ENCODE measurements at regions not wholly inside any gene's neighbourhood (a gene's known extent, or its start where the extent isn't known, plus 50 kb on each side); places are given as distances from the start of the nearest gene placed in this dataset.

GRCh38 chr18:39969803-39970494 lies 1985.1 kb upstream of the PIK3C3 start:
- Mint-ChIP-seq H3K4me1 (ENCODE audit: low read depth) (no peaks in the 10 kb centered on the region), H3K36me3 (ENCODE audit: low read depth) (no peaks in the 10 kb centered on the region), H3K4me3 (no peak overlapping the region), H3K27ac (no peak overlapping the region), H3K9me3 (no peaks in the 10 kb centered on the region), H3K27me3 (no peaks in the 10 kb centered on the region)
- intact Hi-C loops (cut with micrococcal nuclease), result no loop called here

- Mint-ChIP-seq H3K4me1 (ENCODE audit: low read depth) (no peaks in the 10 kb centered on the region), H3K4me3 (no peak overlapping the region), H3K9me3 (no peaks in the 10 kb centered on the region), H3K27ac (no peak overlapping the region), H3K36me3 (ENCODE audit: low read depth) (no peaks in the 10 kb centered on the region), H3K27me3 (no peaks in the 10 kb centered on the region)
- intact Hi-C loops (cut with micrococcal nuclease), result no loop called here
Measured at GRCh38 chr18:39966275-39966674, 1988.8 kb upstream of the PIK3C3 start.

GRCh38 chr18:39962546-39962945 lies 1992.5 kb upstream of the PIK3C3 start:
- Mint-ChIP-seq H3K4me3 (no peak overlapping the region), H3K27me3 (no peaks in the 10 kb centered on the region), H3K9me3 (peaks cover 9% of the 10 kb centered on the region), H3K4me1 (ENCODE audit: low read depth) (no peaks in the 10 kb centered on the region), H3K36me3 (ENCODE audit: low read depth) (no peaks in the 10 kb centered on the region), H3K27ac (no peak overlapping the region)
- intact Hi-C loops (cut with micrococcal nuclease), result no loop called here

GRCh38 chr18:39960550-39960949 lies 1994.5 kb upstream of the PIK3C3 start:
- Mint-ChIP-seq H3K4me1 (ENCODE audit: low read depth) (no peaks in the 10 kb centered on the region), H3K9me3 (peaks cover 9% of the 10 kb centered on the region), H3K27me3 (no peaks in the 10 kb centered on the region), H3K4me3 (no peak overlapping the region), H3K27ac (no peak overlapping the region), H3K36me3 (ENCODE audit: low read depth) (no peaks in the 10 kb centered on the region)
- intact Hi-C loops (cut with micrococcal nuclease), result no loop called here

- Mint-ChIP-seq H3K4me1 (ENCODE audit: low read depth) (no peaks in the 10 kb centered on the region), H3K4me3 (no peak overlapping the region), H3K9me3 (peaks cover 9% of the 10 kb centered on the region), H3K27ac (no peak overlapping the region), H3K27me3 (no peaks in the 10 kb centered on the region), H3K36me3 (ENCODE audit: low read depth) (no peaks in the 10 kb centered on the region)
- intact Hi-C loops (cut with micrococcal nuclease), result no loop called here
Measured at GRCh38 chr18:39959839-39960238, 1995.2 kb upstream of the PIK3C3 start.

GRCh38 chr18:39958876-39959275 lies 1996.2 kb upstream of the PIK3C3 start:
- H3K9me3 Mint-ChIP-seq, result peaks cover 9% of the 10 kb centered on the region
- intact Hi-C loops (cut with micrococcal nuclease), result no loop called here
- H3K4me1 Mint-ChIP-seq (ENCODE audit: low read depth), result no peaks in the 10 kb centered on the region
- H3K4me3 Mint-ChIP-seq, result no peak overlapping the region
- no peak overlapping the region for H3K27ac Mint-ChIP-seq
- no peaks in the 10 kb centered on the region for H3K36me3 Mint-ChIP-seq (ENCODE audit: low read depth)
- H3K27me3 Mint-ChIP-seq, result no peaks in the 10 kb centered on the region

- H3K4me3 Mint-ChIP-seq, result no peak overlapping the region
- no peak overlapping the region for H3K27ac Mint-ChIP-seq
- no peaks in the 10 kb centered on the region for H3K36me3 Mint-ChIP-seq (ENCODE audit: low read depth)
- intact Hi-C loops (cut with micrococcal nuclease), result no loop called here
- H3K9me3 Mint-ChIP-seq, result peaks cover 21% of the 10 kb centered on the region
- no peaks in the 10 kb centered on the region for H3K4me1 Mint-ChIP-seq (ENCODE audit: low read depth)
- H3K27me3 Mint-ChIP-seq, result no peaks in the 10 kb centered on the region
Measured at GRCh38 chr18:39952816-39953215, 2002.2 kb upstream of the PIK3C3 start.

GRCh38 chr18:39951142-39951720 lies 2003.8 kb upstream of the PIK3C3 start:
- Mint-ChIP-seq H3K9me3 (peaks cover 20% of the 10 kb centered on the region), H3K27ac (no peak overlapping the region), H3K27me3 (no peaks in the 10 kb centered on the region), H3K4me3 (no peak overlapping the region), H3K4me1 (ENCODE audit: low read depth) (no peaks in the 10 kb centered on the region), H3K36me3 (ENCODE audit: low read depth) (no peaks in the 10 kb centered on the region)
- intact Hi-C loops (cut with micrococcal nuclease), result no loop called here

GRCh38 chr18:39946623-39947061 lies 2008.4 kb upstream of the PIK3C3 start:
- no peaks in the 10 kb centered on the region for H3K27me3 Mint-ChIP-seq
- intact Hi-C loops (cut with micrococcal nuclease), result no loop called here
- no peak overlapping the region for H3K27ac Mint-ChIP-seq
- H3K4me1 Mint-ChIP-seq (ENCODE audit: low read depth), result no peaks in the 10 kb centered on the region
- no peak overlapping the region for H3K4me3 Mint-ChIP-seq
- no peaks in the 10 kb centered on the region for H3K36me3 Mint-ChIP-seq (ENCODE audit: low read depth)
- H3K9me3 Mint-ChIP-seq, result peaks cover 11% of the 10 kb centered on the region

- no peak overlapping the region for H3K4me3 Mint-ChIP-seq
- no peaks in the 10 kb centered on the region for H3K36me3 Mint-ChIP-seq (ENCODE audit: low read depth)
- no peaks in the 10 kb centered on the region for H3K27me3 Mint-ChIP-seq
- intact Hi-C loops (cut with micrococcal nuclease), result no loop called here
- H3K9me3 Mint-ChIP-seq, result peaks cover 6% of the 10 kb centered on the region
- H3K27ac Mint-ChIP-seq, result no peak overlapping the region
- no peaks in the 10 kb centered on the region for H3K4me1 Mint-ChIP-seq (ENCODE audit: low read depth)
Measured at GRCh38 chr18:39945076-39945475, 2010.0 kb upstream of the PIK3C3 start.

GRCh38 chr18:39942702-39943101 lies 2012.3 kb upstream of the PIK3C3 start:
- H3K36me3 Mint-ChIP-seq (ENCODE audit: low read depth), result no peaks in the 10 kb centered on the region
- intact Hi-C loops (cut with micrococcal nuclease), result no loop called here
- H3K4me1 Mint-ChIP-seq (ENCODE audit: low read depth), result no peaks in the 10 kb centered on the region
- H3K27me3 Mint-ChIP-seq, result no peaks in the 10 kb centered on the region
- peaks cover 6% of the 10 kb centered on the region for H3K9me3 Mint-ChIP-seq
- H3K27ac Mint-ChIP-seq, result no peak overlapping the region
- H3K4me3 Mint-ChIP-seq, result no peak overlapping the region

GRCh38 chr18:39938676-39939608 lies 2016.1 kb upstream of the PIK3C3 start:
- Mint-ChIP-seq H3K4me3 (no peak overlapping the region), H3K27ac (no peak overlapping the region), H3K27me3 (no peaks in the 10 kb centered on the region), H3K4me1 (ENCODE audit: low read depth) (no peaks in the 10 kb centered on the region), H3K9me3 (peaks cover 5% of the 10 kb centered on the region), H3K36me3 (ENCODE audit: low read depth) (no peaks in the 10 kb centered on the region)
- intact Hi-C loops (cut with micrococcal nuclease), result no loop called here

GRCh38 chr18:39935598-39935997 lies 2019.4 kb upstream of the PIK3C3 start:
- H3K27me3 Mint-ChIP-seq, result no peaks in the 10 kb centered on the region
- H3K4me3 Mint-ChIP-seq, result no peak overlapping the region
- no peaks in the 10 kb centered on the region for H3K4me1 Mint-ChIP-seq (ENCODE audit: low read depth)
- no peak overlapping the region for H3K27ac Mint-ChIP-seq
- intact Hi-C loops (cut with micrococcal nuclease), result no loop called here
- H3K9me3 Mint-ChIP-seq, result no peaks in the 10 kb centered on the region
- H3K36me3 Mint-ChIP-seq (ENCODE audit: low read depth), result no peaks in the 10 kb centered on the region

- Mint-ChIP-seq H3K27me3 (no peaks in the 10 kb centered on the region), H3K27ac (no peak overlapping the region), H3K9me3 (peaks cover 16% of the 10 kb centered on the region), H3K36me3 (ENCODE audit: low read depth) (no peaks in the 10 kb centered on the region), H3K4me3 (no peak overlapping the region), H3K4me1 (ENCODE audit: low read depth) (no peaks in the 10 kb centered on the region)
- intact Hi-C loops (cut with micrococcal nuclease), result no loop called here
Measured at GRCh38 chr18:39918847-39919246, 2036.2 kb upstream of the PIK3C3 start.

Data from dendritic cell treated with granulocyte-macrophage colony-stimulating factor and Interleukin-4, amounts not matched to agents 40 ng/mL and 50 ng/mL, for 4 days (primary cell).